ENCODE measurements at regions not wholly inside any gene's neighbourhood (a gene's known extent, or its start where the extent isn't known, plus 50 kb on each side); places are given as distances from the start of the nearest gene placed in this dataset.

DNA sequence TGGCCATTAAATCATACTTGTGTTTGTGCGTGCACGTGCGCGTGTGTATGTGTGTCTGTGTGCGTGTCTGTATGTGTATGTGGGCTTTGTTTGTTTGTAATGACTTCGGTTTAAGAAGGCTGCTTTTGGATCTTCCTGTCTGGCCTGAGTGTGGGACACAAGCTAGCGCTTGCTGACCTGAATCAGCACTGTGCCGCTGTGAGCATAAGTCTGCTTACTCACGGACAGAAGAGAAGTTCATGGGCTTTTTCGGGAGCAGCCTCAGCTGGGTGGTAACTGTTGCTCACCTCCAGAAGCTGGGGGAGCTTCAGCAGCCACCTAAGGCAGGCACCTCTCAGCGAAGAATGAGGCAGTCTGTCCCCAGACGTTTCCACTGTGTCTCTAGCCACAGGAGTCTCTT is 56.1 kb upstream of the TRUB1 start:
- Histone ChIP-seq H3K27me3 (ENCODE audit: insufficient read depth, low read length) (no peaks in the 10 kb centered on the region), H3K9me3 (ENCODE audit: insufficient read depth, low read depth, low read length) (no peaks in the 10 kb centered on the region), H3K27ac (ENCODE audit: low read depth, low read length) (no peak overlapping the region), H3K79me2 (ENCODE audit: insufficient read depth, low read length) (no peaks in the 10 kb centered on the region), H3K4me3 (ENCODE audit: insufficient read depth, low read depth, low read length) (no peak overlapping the region), H2AFZ (ENCODE audit: low read depth, low read length) (peak overlapping the region; percentile 5), H3K4me1 (ENCODE audit: insufficient read depth, low read length) (peaks cover 7% of the 10 kb centered on the region), H3K9ac (ENCODE audit: low read length) (no peak overlapping the region), H4K20me1 (ENCODE audit: insufficient read depth, low read length) (no peaks in the 10 kb centered on the region), H3K36me3 (ENCODE audit: insufficient read depth, low read length) (no peaks in the 10 kb centered on the region), H3K4me2 (ENCODE audit: low read length) (no peak overlapping the region)
- DNase-seq (ENCODE audit: low read depth), result no peak
- TF ChIP-seq EZH2 (IDR thresholded peaks at IDR 0.05; ENCODE audit: insufficient read depth, low read length), result no peak
- TF ChIP-seq, protein P1, sequence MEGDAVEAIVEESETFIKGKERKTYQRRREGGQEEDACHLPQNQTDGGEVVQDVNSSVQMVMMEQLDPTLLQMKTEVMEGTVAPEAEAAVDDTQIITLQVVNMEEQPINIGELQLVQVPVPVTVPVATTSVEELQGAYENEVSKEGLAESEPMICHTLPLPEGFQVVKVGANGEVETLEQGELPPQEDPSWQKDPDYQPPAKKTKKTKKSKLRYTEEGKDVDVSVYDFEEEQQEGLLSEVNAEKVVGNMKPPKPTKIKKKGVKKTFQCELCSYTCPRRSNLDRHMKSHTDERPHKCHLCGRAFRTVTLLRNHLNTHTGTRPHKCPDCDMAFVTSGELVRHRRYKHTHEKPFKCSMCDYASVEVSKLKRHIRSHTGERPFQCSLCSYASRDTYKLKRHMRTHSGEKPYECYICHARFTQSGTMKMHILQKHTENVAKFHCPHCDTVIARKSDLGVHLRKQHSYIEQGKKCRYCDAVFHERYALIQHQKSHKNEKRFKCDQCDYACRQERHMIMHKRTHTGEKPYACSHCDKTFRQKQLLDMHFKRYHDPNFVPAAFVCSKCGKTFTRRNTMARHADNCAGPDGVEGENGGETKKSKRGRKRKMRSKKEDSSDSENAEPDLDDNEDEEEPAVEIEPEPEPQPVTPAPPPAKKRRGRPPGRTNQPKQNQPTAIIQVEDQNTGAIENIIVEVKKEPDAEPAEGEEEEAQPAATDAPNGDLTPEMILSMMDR (IDR thresholded peaks at IDR 0.05; ENCODE audit: insufficient read depth, low read depth, low read length), result no peak
- H3K9me3 Mint-ChIP-seq (ENCODE audit: unreplicated experiment), result no peaks in the 10 kb centered on the region
- no peaks in the 10 kb centered on the region for H3K27me3 Mint-ChIP-seq (ENCODE audit: low read depth, unreplicated experiment)
- H3K4me1 Mint-ChIP-seq (ENCODE audit: low read depth, unreplicated experiment), result peaks cover 8% of the 10 kb centered on the region
- no peak overlapping the region for H3K4me3 Mint-ChIP-seq (ENCODE audit: unreplicated experiment)
- no peak for FAIRE-seq
- no peak overlapping the region for H3K27ac Mint-ChIP-seq (ENCODE audit: unreplicated experiment)
- no peaks in the 10 kb centered on the region for H3K36me3 Mint-ChIP-seq (ENCODE audit: low read depth, unreplicated experiment)

DNA sequence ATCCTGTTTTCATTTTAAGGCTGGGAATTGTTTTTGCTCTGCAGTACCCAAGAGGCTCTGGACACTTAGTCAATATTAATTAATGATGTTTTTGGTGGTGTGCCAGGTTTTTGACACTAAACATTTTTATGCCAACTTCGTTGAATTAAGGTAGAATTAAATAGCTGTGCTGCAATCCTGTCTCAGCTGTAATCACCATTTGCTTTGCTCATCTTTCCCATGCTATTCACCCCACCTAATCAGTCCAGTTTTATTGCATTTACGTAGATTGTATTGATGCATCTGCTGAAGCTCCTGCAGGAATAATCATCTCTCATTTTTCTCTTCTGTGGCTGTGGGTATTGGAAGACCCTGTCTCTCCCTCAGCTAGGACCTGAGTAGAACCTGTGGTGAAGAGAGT is 52.6 kb upstream of the TRUB1 start:
- Mint-ChIP-seq H3K27ac (ENCODE audit: unreplicated experiment) (no peak overlapping the region), H3K4me1 (ENCODE audit: low read depth, unreplicated experiment) (peaks cover 5% of the 10 kb centered on the region), H3K4me3 (ENCODE audit: unreplicated experiment) (no peak overlapping the region), H3K27me3 (ENCODE audit: low read depth, unreplicated experiment) (no peaks in the 10 kb centered on the region), H3K36me3 (ENCODE audit: low read depth, unreplicated experiment) (no peaks in the 10 kb centered on the region), H3K9me3 (ENCODE audit: unreplicated experiment) (no peaks in the 10 kb centered on the region)
- Histone ChIP-seq H3K27me3 (ENCODE audit: insufficient read depth, low read length) (no peaks in the 10 kb centered on the region), H3K27ac (ENCODE audit: low read depth, low read length) (no peak overlapping the region), H3K36me3 (ENCODE audit: insufficient read depth, low read length) (no peaks in the 10 kb centered on the region), H3K4me1 (ENCODE audit: insufficient read depth, low read length) (peaks cover 6% of the 10 kb centered on the region), H4K20me1 (ENCODE audit: insufficient read depth, low read length) (no peaks in the 10 kb centered on the region), H3K4me2 (ENCODE audit: low read length) (no peak overlapping the region), H2AFZ (ENCODE audit: low read depth, low read length) (no peak overlapping the region), H3K79me2 (ENCODE audit: insufficient read depth, low read length) (no peaks in the 10 kb centered on the region), H3K9me3 (ENCODE audit: insufficient read depth, low read depth, low read length) (no peaks in the 10 kb centered on the region), H3K4me3 (ENCODE audit: insufficient read depth, low read depth, low read length) (no peak overlapping the region), H3K9ac (ENCODE audit: low read length) (no peak overlapping the region)
- DNase-seq (ENCODE audit: low read depth) (no peak), FAIRE-seq (no peak)
- TF ChIP-seq EZH2 (IDR thresholded peaks at IDR 0.05; ENCODE audit: insufficient read depth, low read length), result no peak
- TF ChIP-seq, protein P1 (IDR thresholded peaks at IDR 0.05; ENCODE audit: insufficient read depth, low read depth, low read length), result no peak
